Heart right ventricle (tissue), 16 donors: ENCODE measurements at regions not wholly inside any gene's neighbourhood (a gene's known extent, or its start where the extent isn't known, plus 50 kb on each side); places are given as distances from the start of the nearest gene placed in this dataset.

Experiments used
- ATAC-seq, 8 donors: fragments of 200-7000 bp; cut with Tn5 transposase; one replicate each; pipeline ENCODE4 v1.9.1; 2020; ENCODE audit warnings: mild to moderate bottlenecking in 8 of 8, moderate library complexity in 8 of 8, moderate number of reproducible peaks in 1 of 8
- DNase-seq, 2 donors: peaks; one replicate each; pipeline ENCODE4 v3.0.0-alpha.2; 2020
- H3K27ac ChIP-seq, 10 donors: fragments of 200-600 bp; sonication (generic) in 2 of 10; one replicate each; pipeline versions ENCODE4 v1.5.0 to v1.8.0; 2020 to 2022; ENCODE audit warnings: mild to moderate bottlenecking in 3 of 10
- H3K27me3 ChIP-seq, 7 donors: fragments of 200-600 bp; one replicate each; pipeline ENCODE4 v1.8.0; 2021 to 2022; ENCODE audit warnings: mild to moderate bottlenecking in 2 of 7
- H3K36me3 ChIP-seq, 9 donors: fragments of 200-600 bp; sonication (generic) in 1 of 9; one replicate each; pipeline versions ENCODE4 v1.5.0 to v1.8.0; 2020 to 2022; ENCODE audit warnings: mild to moderate bottlenecking in 2 of 9
- H3K4me1 ChIP-seq, 9 donors: fragments of 200-600 bp; sonication (generic) in 1 of 9; one replicate each; pipeline versions ENCODE4 v1.5.0 to v1.8.0; 2020 to 2022; ENCODE audit warnings: mild to moderate bottlenecking in 4 of 9
- H3K4me3 ChIP-seq, 10 donors: fragments of 200-600 bp; sonication (generic) in 2 of 10; one replicate each; pipeline versions ENCODE4 v1.5.0 to v1.8.0; 2020 to 2022; ENCODE audit warnings: mild to moderate bottlenecking in 7 of 10, moderate library complexity in 2 of 10
- H3K9me3 ChIP-seq, 11 donors: fragments of 200-600 bp in 10 of 11; sonication (generic) in 2 of 11; one replicate each; pipeline versions ENCODE4 v1.5.0 to v1.8.0; 2013 to 2022; ENCODE audit warnings: mild to moderate bottlenecking in 2 of 11, control low read depth in 1 of 11, moderate library complexity in 1 of 11
- WGBS, 2 donors: extraction: QIAGEN DNeasy Blood & Tissue Kit; methylation state at CpG; one replicate each; pipeline ENCODE4 v1.1.7; 2013; ENCODE audit warnings: inconsistent platforms in 1 of 2; 5-methylcytosine and 5-hydroxymethylcytosine counted together
- intact Hi-C, 10 donors: fragments of 100-400 bp; cut with DNase I; formaldehyde crosslinking; loops; one replicate each; pipeline versions ENCODE4 v1.11.1 to v1.14.2; 2022
- TF ChIP-seq, protein P1 (sequence below), 9 donors: fragments of 200-600 bp; sonication (generic) in 2 of 9; IDR thresholded peaks; one replicate each; pipeline versions ENCODE4 v1.5.0 to v1.8.0; 2021 to 2022; ENCODE audit warnings: antibody characterized with exemption in 9 of 9, mild to moderate bottlenecking in 5 of 9, moderate library complexity in 1 of 9
- donor health status: Arrhythmogenic right ventricular cardiomyopathy.
- donor health status: ischemic (EF 13 %, LVEDD 7.1; RV severe dilation, severe dysfunction).
- donor health status: healthy with polysubstance abuse.
- donor health status: DM: no; HTN: yes; CAD: no.
- donor health status: DM: no; HTN: no; CAD: no.
- donor health status: ischemic (EF 25% LVEDD 6.9; RV normal size, moderate dysfunction).
- donor health status: ischemic (EF 25% LVEDD 5.7; RV mildly dilated, moderate dysfunction).
- donor health status: healthy.
- donor health status: DM: yes; HTN: yes; CAD: no.
- donor health status: Ischemic cardiomyopathy.
- donor health status: ischemic (EF 35%, LVEDD 5.7; RV mildly dilated, moderate dysfunction).
- donor health status: nonischemic (EF 11% LVEDD 7.7; RV severe dilation, severe dysfunction).
- donor health status: DM: yes; HTN: yes; CAD: no.
- donor health status: PGD.
- donor health status: ischemic (EF 29% LVEDD 5.4; RV normal size, mild dysfunction).
- donor health status: nonischemic (EF 23%, LVEDD 6.1; RV moderate dilation, normal function).

DNA sequence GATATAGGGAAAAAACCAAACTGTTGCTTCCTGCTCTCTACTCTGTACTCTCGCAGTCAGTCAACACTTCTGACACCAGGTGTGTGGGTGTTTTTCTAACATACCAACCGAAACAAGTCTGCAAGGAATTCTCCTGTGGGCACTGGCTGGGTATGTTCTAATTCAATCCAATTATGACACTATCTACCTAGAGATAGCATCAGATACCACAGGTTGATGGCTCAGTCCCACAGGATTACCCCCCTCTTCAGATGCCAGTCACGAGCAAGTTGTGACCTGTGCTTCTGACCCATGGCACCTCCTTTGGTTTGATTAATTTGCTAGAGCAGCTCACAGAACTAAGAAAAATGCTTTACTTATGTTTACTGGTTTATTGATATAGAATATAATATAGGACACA lies 78.3 kb downstream of the DYRK2 start:
- H3K36me3 ChIP-seq, result no peaks in the 10 kb centered on the region
- WGBS, 2 donors, result 93 to 94% methylated on average over 3 of the region's 3 CpGs
- TF ChIP-seq, protein P1, sequence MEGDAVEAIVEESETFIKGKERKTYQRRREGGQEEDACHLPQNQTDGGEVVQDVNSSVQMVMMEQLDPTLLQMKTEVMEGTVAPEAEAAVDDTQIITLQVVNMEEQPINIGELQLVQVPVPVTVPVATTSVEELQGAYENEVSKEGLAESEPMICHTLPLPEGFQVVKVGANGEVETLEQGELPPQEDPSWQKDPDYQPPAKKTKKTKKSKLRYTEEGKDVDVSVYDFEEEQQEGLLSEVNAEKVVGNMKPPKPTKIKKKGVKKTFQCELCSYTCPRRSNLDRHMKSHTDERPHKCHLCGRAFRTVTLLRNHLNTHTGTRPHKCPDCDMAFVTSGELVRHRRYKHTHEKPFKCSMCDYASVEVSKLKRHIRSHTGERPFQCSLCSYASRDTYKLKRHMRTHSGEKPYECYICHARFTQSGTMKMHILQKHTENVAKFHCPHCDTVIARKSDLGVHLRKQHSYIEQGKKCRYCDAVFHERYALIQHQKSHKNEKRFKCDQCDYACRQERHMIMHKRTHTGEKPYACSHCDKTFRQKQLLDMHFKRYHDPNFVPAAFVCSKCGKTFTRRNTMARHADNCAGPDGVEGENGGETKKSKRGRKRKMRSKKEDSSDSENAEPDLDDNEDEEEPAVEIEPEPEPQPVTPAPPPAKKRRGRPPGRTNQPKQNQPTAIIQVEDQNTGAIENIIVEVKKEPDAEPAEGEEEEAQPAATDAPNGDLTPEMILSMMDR (IDR thresholded peaks at IDR 0.05), result no peak
- no peak overlapping the region for H3K27ac ChIP-seq
- ATAC-seq, result no peak
- no peak overlapping the region for H3K4me3 ChIP-seq
- H3K9me3 ChIP-seq, result no peaks in the 10 kb centered on the region
- DNase-seq, result no peak
- H3K27me3 ChIP-seq, result no peaks in the 10 kb centered on the region
- intact Hi-C loops, result loop anchor here in 1 of 10 donors (10.0 kb wide), 1 partner anchor 72 kb away; no protein-coding TSS in a partner anchor
- H3K4me1 ChIP-seq, result peaks cover 0 to 18% (median 5%) of the 10 kb centered on the region in 9 donors

DNA sequence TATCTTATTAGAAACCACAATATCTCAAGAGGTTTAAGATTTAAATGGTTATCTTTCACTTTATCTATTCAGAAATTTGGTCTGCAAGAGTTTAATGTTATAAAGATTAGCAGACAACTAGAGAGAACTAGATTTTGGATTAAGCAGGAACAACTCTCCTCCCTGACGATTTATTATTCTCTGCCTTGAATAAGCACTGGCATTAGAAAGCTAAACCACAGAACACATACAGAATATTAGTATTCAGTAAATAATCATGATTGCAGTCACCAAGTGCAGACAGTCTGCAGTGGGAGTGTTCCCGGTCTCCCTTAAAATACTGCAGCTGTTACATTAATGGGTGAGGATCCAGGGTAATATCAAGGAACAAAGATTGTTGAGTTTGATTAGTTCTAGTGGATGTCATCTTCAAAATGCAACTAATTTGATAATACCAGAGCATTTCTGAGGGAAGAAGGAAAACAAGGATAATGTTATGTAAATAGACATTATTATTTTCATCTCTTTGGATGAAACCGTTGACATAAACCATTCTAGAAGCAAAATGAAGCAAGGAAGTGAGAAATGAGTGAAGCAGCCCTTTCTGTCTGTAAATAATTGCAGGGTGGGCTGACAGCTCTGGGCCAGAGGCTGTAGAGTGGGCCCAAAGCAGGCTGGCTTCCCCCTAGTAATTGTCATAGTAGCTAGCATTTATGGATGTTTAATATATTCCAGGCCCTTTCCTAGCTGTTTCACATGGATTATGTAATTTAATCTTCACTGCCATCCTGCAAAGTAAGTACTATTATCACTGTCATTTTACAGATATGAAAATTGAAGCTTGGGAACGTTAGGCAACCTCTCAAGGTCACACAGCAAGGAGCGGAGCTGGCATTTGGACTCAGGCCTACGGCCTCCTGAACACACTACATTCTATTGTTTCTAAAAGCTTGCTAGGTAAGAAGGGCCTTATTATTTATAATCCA lies 79.4 kb downstream of the DYRK2 start:
- H3K27ac ChIP-seq, result peak overlapping the region in 3 of 10 donors; percentile 4 to 42 (median 26)
- WGBS, 2 donors, result 66 to 71% methylated on average over 6 of the region's 6 CpGs
- TF ChIP-seq, protein P1 (IDR thresholded peaks at IDR 0.05), result no peak

DNA sequence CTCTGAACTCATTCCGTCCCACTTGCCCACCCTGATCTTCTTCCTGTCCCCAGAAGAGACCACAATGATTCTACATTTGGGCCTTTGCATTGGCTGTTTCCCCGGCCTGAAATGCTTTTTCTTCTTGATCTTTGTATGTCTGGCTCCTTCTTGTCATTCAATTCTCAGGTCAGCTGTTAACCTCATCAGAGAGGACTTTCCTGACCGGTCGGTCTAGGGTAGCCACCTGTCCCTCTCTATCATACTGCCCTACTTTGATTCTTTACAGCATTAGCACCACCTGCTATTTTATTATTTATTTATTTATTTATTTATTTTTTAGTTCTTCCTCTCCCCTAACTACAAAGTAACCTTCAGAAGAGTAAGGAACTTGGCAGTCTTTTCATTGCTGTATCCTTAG lies 84.3 kb downstream of the DYRK2 start:
- H3K4me3 ChIP-seq, result no peak overlapping the region
- DNase-seq (no peak), ATAC-seq (no peak)
- TF ChIP-seq, protein P1 (IDR thresholded peaks at IDR 0.05), result no peak
- H3K27me3 ChIP-seq, result no peaks in the 10 kb centered on the region
- no peaks in the 10 kb centered on the region for H3K36me3 ChIP-seq
- no peaks in the 10 kb centered on the region for H3K9me3 ChIP-seq
- intact Hi-C loops, result loop anchor here in 1 of 10 donors (10.0 kb wide), 1 partner anchor 62 kb away; no protein-coding TSS in a partner anchor
- H3K27ac ChIP-seq, result no peak overlapping the region
- peaks cover 0 to 21% (median 3%) of the 10 kb centered on the region in 9 donors for H3K4me1 ChIP-seq
- 92 to 96% methylated on average over 4 of the region's 4 CpGs for WGBS, 2 donors

More for the DNA sequence above, 79.4 kb downstream of the DYRK2 start:
- peak in 1 of 8 donors; percentile 64 for ATAC-seq
- Histone ChIP-seq H3K9me3 (no peaks in the 10 kb centered on the region), H3K4me1 (peaks cover 0 to 11% (median 3%) of the 10 kb centered on the region in 9 donors), H3K27me3 (no peaks in the 10 kb centered on the region), H3K4me3 (no peak overlapping the region), H3K36me3 (no peaks in the 10 kb centered on the region)
- DNase-seq, result no peak
- intact Hi-C loops, result loop anchor here in 1 of 10 donors (10.0 kb wide), 1 partner anchor 73 kb away; no protein-coding TSS in a partner anchor

DNA sequence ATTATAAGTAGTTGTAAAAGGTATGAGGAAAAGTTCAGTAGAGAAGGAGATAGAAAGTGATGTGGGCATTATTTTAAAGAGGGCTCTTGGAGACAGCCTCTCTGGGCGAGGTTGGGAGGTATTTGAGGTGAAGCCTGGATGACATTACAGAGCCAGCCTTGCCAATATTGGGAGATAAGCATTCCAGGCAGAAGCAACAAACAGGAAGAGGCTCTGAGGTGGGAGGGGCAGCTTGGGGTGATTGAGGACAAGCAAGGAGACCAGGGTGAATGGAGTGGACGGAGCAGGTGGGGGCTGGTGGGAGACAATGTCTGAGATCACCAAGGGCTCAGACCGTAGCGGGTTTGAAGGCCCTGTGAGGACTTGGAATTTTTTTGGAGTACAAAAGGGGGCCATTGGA lies 87.3 kb downstream of the DYRK2 start:
- 48 to 54% methylated on average over 4 of the region's 4 CpGs for WGBS, 2 donors
- no peaks in the 10 kb centered on the region for H3K9me3 ChIP-seq
- H3K4me1 ChIP-seq, result peaks cover 0 to 13% (median 0%) of the 10 kb centered on the region in 9 donors
- H3K27ac ChIP-seq, result peak overlapping the region in 3 of 10 donors; percentile 15 to 39 (median 16)
- peak; percentile 48 to 90 (median 62) for ATAC-seq
- no peak overlapping the region for H3K4me3 ChIP-seq
- TF ChIP-seq, protein P1 (IDR thresholded peaks at IDR 0.05), result no peak
- no peaks in the 10 kb centered on the region for H3K36me3 ChIP-seq
- intact Hi-C loops, result loop anchor here in 1 of 10 donors (10.0 kb wide), 1 partner anchor 59 kb away; no protein-coding TSS in a partner anchor
- H3K27me3 ChIP-seq, result no peaks in the 10 kb centered on the region
- peak in 1 of 2 donors; percentile 27 for DNase-seq
